OCI-LY3 (cell line): ENCODE measurements at regions not wholly inside any gene's neighbourhood (a gene's known extent, or its start where the extent isn't known, plus 50 kb on each side); places are given as distances from the start of the nearest gene placed in this dataset.

ENCODE experiments used
- CTCF ChIP-seq: fragments of 200-600, 300-600 bp; sonication (generic); IDR thresholded peaks from 2 replicates; pipeline ENCODE4 v1.5.1; 2014; ENCODE audit warnings: antibody characterized with exemption, low read length, low read depth
- EZH2phosphoT487 ChIP-seq: fragments of 200-600 bp; shearing (Covaris generic); IDR thresholded peaks from 2 replicates; pipeline ENCODE4 v1.6.1; 2018; ENCODE audit warnings: antibody characterized with exemption, mixed run types, low read depth

- no peak for TF ChIP-seq CTCF
- no peak for TF ChIP-seq EZH2phosphoT487
These were observed 165.3 kb downstream of the SHQ1 start for GRCh38 chr3:72682936-72683452.
